B cell (primary cell): ENCODE measurements at regions not wholly inside any gene's neighbourhood (a gene's known extent, or its start where the extent isn't known, plus 50 kb on each side); places are given as distances from the start of the nearest gene placed in this dataset.

Source experiments
- ATAC-seq: fragments of 200-7000 bp; cut with Tn5 transposase; one replicate; pipeline ENCODE4 v1.10.0; 2021; ENCODE audit warnings: low read depth, mild to moderate bottlenecking, moderate number of reproducible peaks, moderate library complexity
- CTCF ChIA-PET: fragments of 350-600 bp; sonication (Branson Sonifier 250); formaldehyde crosslinking; loops from one replicate; lab custom pipeline; 2021; ENCODE audit warnings: antibody characterized with exemption, inconsistent platforms; lab: Charles Lee
- POLR2A ChIA-PET: fragments of 350-600 bp; sonication (Branson Sonifier 250); formaldehyde crosslinking; loops from one replicate; lab custom pipeline; 2021; ENCODE audit warnings: antibody characterized with exemption; lab: Charles Lee
- DNase-seq: peaks from one replicate; pipeline ENCODE4 v3.0.0; 2013
- H2AFZ ChIP-seq: 2 replicates; pipeline ENCODE4 v1.6.1; 2012; ENCODE audit warnings: mild to moderate bottlenecking, low read depth, low read length; ENCODE audit not compliant: insufficient read depth, poor library complexity, severe bottlenecking
- H3K27ac ChIP-seq, 2 donors: 1 replicate in 1 of 2; 2 replicates in 1 of 2; pipeline ENCODE4 v1.5.1; 2012 to 2013; ENCODE audit warnings: low read length in 2 of 2, mild to moderate bottlenecking in 2 of 2, moderate library complexity in 1 of 2
- H3K27me3 ChIP-seq, 4 experiments: fragments of 200-600 bp in 1 of 4; sonication (generic) in 1 of 4; replicated peaks in 1 of 4; 1 replicate in 2 of 4; 2 replicates in 2 of 4; pipeline versions ENCODE4 v1.6.1 to v1.7.0; 2013 to 2016; ENCODE audit warnings: low read length in 3 of 4, mild to moderate bottlenecking in 2 of 4, mixed read lengths in 1 of 4, moderate library complexity in 1 of 4; ENCODE audit not compliant: insufficient read depth in 4 of 4, control insufficient read depth in 3 of 4; ENCODE audit errors: control extremely low read depth in 1 of 4
- H3K36me3 ChIP-seq, 2 experiments: replicated peaks in 1 of 2; 1 replicate in 1 of 2; 2 replicates in 1 of 2; pipeline versions ENCODE4 v1.6.1 to v1.7.1; 2013; ENCODE audit warnings: low read length in 1 of 2; ENCODE audit not compliant: insufficient read depth in 2 of 2, control insufficient read depth in 1 of 2; ENCODE audit errors: control extremely low read depth in 1 of 2, extremely low read depth in 1 of 2
- H3K4me1 ChIP-seq, 2 donors: fragments of 200-600 bp in 1 of 2; sonication (generic) in 1 of 2; 1 replicate in 1 of 2; 2 replicates in 1 of 2; pipeline versions ENCODE4 v1.5.1 to v1.6.1; 2013 to 2017; ENCODE audit warnings: low read length in 2 of 2; ENCODE audit not compliant: control insufficient read depth in 2 of 2, insufficient read depth in 2 of 2
- H3K4me2 ChIP-seq: replicated peaks from 2 replicates; pipeline ENCODE3; 2012; ENCODE audit warnings: mild to moderate bottlenecking, low read depth, low read length; ENCODE audit not compliant: poor library complexity, severe bottlenecking
- H3K4me3 ChIP-seq, 5 experiments: fragments of 200-600 bp in 1 of 5; sonication (generic) in 1 of 5; 1 replicate in 3 of 5; 2 replicates in 2 of 5; pipeline versions ENCODE4 v1.5.1 to v1.7.0; 2011 to 2016; ENCODE audit warnings: low read length in 4 of 5, mild to moderate bottlenecking in 4 of 5, low read depth in 2 of 5, control low read depth in 1 of 5, moderate library complexity in 1 of 5; ENCODE audit not compliant: insufficient read depth in 1 of 5; ENCODE audit errors: control extremely low read depth in 1 of 5, extremely low read depth in 1 of 5
- H3K79me2 ChIP-seq: fragments of 200-600 bp; sonication (generic); one replicate; pipeline ENCODE4 v1.6.0; 2016; ENCODE audit warnings: low read length; ENCODE audit not compliant: control insufficient read depth, insufficient read depth
- H3K9ac ChIP-seq: fragments of 200-600 bp; sonication (generic); 2 replicates; pipeline ENCODE4 v1.6.1; 2017; ENCODE audit warnings: mild to moderate bottlenecking, low read length, moderate library complexity
- H3K9me3 ChIP-seq, 3 donors: one replicate each; pipeline versions ENCODE4 v1.6.1 to v1.7.1; 2013; ENCODE audit warnings: low read length in 2 of 3; ENCODE audit not compliant: control insufficient read depth in 2 of 3, insufficient read depth in 1 of 3; ENCODE audit errors: control extremely low read depth in 1 of 3
- H4K20me1 ChIP-seq: 2 replicates; pipeline ENCODE4 v1.6.0; 2012; ENCODE audit warnings: mild to moderate bottlenecking, low read length; ENCODE audit not compliant: insufficient read depth, control insufficient read depth, poor library complexity, severe bottlenecking
- H3K27ac Mint-ChIP-seq: one replicate; pipeline ENCODE4 v1.8.0; 2021; ENCODE audit warnings: mixed read lengths
- H3K27me3 Mint-ChIP-seq: one replicate; pipeline ENCODE4 v1.8.0; 2021; ENCODE audit warnings: mixed read lengths
- H3K4me1 Mint-ChIP-seq: one replicate; pipeline ENCODE4 v1.8.0; 2021; ENCODE audit warnings: mixed read lengths
- H3K4me3 Mint-ChIP-seq: one replicate; pipeline ENCODE4 v1.8.0; 2021; ENCODE audit warnings: mixed read lengths
- H3K9me3 Mint-ChIP-seq: one replicate; pipeline ENCODE4 v1.8.0; 2022; ENCODE audit warnings: mixed read lengths; ENCODE audit not compliant: insufficient read depth
- EZH2 ChIP-seq: IDR thresholded peaks from 2 replicates; pipeline ENCODE4 v1.6.1; 2012; ENCODE audit warnings: borderline replicate concordance, low read depth, mild to moderate bottlenecking, moderate library complexity, low read length; ENCODE audit not compliant: insufficient read depth, poor library complexity, severe bottlenecking
- WGBS: methylation state at CpG from one replicate; pipeline ENCODE4 v1.1.5; 2013; ENCODE audit warnings: missing lambda C conversion rate; ENCODE audit not compliant: insufficient coverage; 5-methylcytosine and 5-hydroxymethylcytosine counted together
- intact Hi-C: fragments of 100-400 bp; cut with micrococcal nuclease; formaldehyde crosslinking; loops from one replicate; pipeline ENCODE4 v1.10.0; 2022
- TF ChIP-seq, protein P1 (sequence below): fragments of 200-600 bp; IDR thresholded peaks from one replicate; pipeline ENCODE4 v1.8.0; 2022; ENCODE audit warnings: antibody characterized with exemption, mild to moderate bottlenecking

DNA sequence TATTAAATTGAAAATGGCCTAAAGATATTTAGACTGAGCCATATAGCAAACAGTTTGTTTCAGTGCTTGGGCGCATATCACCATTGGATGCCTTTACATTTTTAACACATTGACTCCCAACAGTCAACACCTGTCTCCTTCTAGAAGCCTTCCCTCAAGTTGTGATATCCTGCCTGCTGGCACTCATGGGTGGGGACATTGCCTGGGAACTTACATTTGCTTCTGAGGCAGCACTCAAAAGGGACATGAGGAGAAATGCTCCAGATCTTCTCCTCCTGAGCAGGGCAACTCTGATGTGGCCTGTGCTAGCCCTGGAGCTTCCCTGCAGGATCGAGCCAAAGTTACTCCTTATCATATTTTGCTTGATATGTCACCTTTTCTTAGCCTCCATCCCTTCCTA lies 392.2 kb downstream of the CDH7 start:
- no peak overlapping the region for H3K9ac ChIP-seq
- 70% methylated on average over 2 of the region's 2 CpGs for WGBS
- H3K9me3 Mint-ChIP-seq = peaks cover 2% of the 10 kb centered on the region
- ChIA-PET CTCF (no interaction called here), POLR2A (no interaction called here)
- no peak overlapping the region for H3K27ac Mint-ChIP-seq
- intact Hi-C loops = no loop called here
- no peak overlapping the region for H3K4me3 Mint-ChIP-seq
- no peaks in the 10 kb centered on the region for H3K79me2 ChIP-seq
- H3K4me3 ChIP-seq = no peak overlapping the region
- H4K20me1 ChIP-seq = no peaks in the 10 kb centered on the region
- DNase-seq = no peak
- no peaks in the 10 kb centered on the region for H3K36me3 ChIP-seq
- no peaks in the 10 kb centered on the region for H3K27me3 Mint-ChIP-seq
- TF ChIP-seq, protein P1, sequence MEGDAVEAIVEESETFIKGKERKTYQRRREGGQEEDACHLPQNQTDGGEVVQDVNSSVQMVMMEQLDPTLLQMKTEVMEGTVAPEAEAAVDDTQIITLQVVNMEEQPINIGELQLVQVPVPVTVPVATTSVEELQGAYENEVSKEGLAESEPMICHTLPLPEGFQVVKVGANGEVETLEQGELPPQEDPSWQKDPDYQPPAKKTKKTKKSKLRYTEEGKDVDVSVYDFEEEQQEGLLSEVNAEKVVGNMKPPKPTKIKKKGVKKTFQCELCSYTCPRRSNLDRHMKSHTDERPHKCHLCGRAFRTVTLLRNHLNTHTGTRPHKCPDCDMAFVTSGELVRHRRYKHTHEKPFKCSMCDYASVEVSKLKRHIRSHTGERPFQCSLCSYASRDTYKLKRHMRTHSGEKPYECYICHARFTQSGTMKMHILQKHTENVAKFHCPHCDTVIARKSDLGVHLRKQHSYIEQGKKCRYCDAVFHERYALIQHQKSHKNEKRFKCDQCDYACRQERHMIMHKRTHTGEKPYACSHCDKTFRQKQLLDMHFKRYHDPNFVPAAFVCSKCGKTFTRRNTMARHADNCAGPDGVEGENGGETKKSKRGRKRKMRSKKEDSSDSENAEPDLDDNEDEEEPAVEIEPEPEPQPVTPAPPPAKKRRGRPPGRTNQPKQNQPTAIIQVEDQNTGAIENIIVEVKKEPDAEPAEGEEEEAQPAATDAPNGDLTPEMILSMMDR = no peak
- no peak for TF ChIP-seq EZH2
- no peaks in the 10 kb centered on the region for H3K4me1 ChIP-seq
- H3K27ac ChIP-seq = no peak overlapping the region
- H2AFZ ChIP-seq = no peak overlapping the region
- no peaks in the 10 kb centered on the region for H3K9me3 ChIP-seq
- H3K27me3 ChIP-seq = no peaks in the 10 kb centered on the region
- no peak overlapping the region for H3K4me2 ChIP-seq
- no peaks in the 10 kb centered on the region for H3K4me1 Mint-ChIP-seq
- ATAC-seq = no peak

DNA sequence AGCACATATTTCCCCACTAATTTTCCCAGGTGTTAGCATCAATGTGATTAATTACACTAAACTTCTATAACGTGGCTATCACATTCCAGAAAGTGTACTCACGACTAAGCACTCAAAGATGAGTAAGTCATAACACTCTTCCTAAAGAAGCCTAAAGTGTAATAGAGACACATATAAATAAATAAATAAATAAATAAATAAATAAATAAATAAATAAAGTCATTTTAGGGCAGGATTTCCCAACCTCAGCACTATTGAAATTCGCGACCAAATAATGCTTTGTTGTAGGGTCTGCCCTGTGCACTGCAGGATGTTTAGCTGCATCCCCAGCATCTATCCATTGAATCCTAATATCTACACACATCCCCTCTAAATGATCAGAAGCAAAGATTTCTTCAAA lies 390.9 kb downstream of the CDH7 start:
- Mint-ChIP-seq H3K9me3 (no peaks in the 10 kb centered on the region), H3K4me3 (no peak overlapping the region), H3K27me3 (no peaks in the 10 kb centered on the region), H3K27ac (no peak overlapping the region), H3K4me1 (no peaks in the 10 kb centered on the region)
- H2AFZ ChIP-seq = no peak overlapping the region
- WGBS = 90% methylated on average over 2 of the region's 4 CpGs
- H3K9ac ChIP-seq = no peak overlapping the region
- intact Hi-C loops = no loop called here
- TF ChIP-seq EZH2 = no peak
- TF ChIP-seq, protein P1 = no peak
- no peak overlapping the region for H3K4me2 ChIP-seq
- no peaks in the 10 kb centered on the region for H4K20me1 ChIP-seq
- DNase-seq = no peak
- POLR2A ChIA-PET = no interaction called here
- H3K4me1 ChIP-seq = no peaks in the 10 kb centered on the region
- no peaks in the 10 kb centered on the region for H3K9me3 ChIP-seq
- H3K4me3 ChIP-seq = no peak overlapping the region
- ATAC-seq = no peak
- H3K27me3 ChIP-seq = no peaks in the 10 kb centered on the region
- CTCF ChIA-PET = no interaction called here
- no peak overlapping the region for H3K27ac ChIP-seq
- no peaks in the 10 kb centered on the region for H3K79me2 ChIP-seq
- no peaks in the 10 kb centered on the region for H3K36me3 ChIP-seq
